SK-N-SH treated with all-trans-retinoic acid at 6 μM for 48 hours (cell line): ENCODE measurements at regions not wholly inside any gene's neighbourhood (a gene's known extent, or its start where the extent isn't known, plus 50 kb on each side); places are given as distances from the start of the nearest gene placed in this dataset.

Source experiments
- ARNTL ChIP-seq: fragments of 450-650 bp; formaldehyde crosslinking; IDR thresholded peaks from 2 replicates; pipeline ENCODE4 v1.5.0; 2020; ENCODE audit warnings: low read depth, mild to moderate bottlenecking, moderate library complexity, borderline replicate concordance
- BACH2 ChIP-seq: fragments of 250-450 bp; sonication (Bioruptor Pico); IDR thresholded peaks from 2 replicates; pipeline ENCODE4 v1.9.0; 2021; ENCODE audit warnings: mild to moderate bottlenecking, borderline replicate concordance
- CSRNP3 ChIP-seq: fragments of 250-450 bp; sonication (Bioruptor Pico); IDR thresholded peaks from 2 replicates; pipeline ENCODE4 v1.5.1; 2021; ENCODE audit warnings: mild to moderate bottlenecking, moderate library complexity
- PATZ1 ChIP-seq: fragments of 250-450 bp; sonication (Bioruptor Pico); IDR thresholded peaks from 2 replicates; pipeline ENCODE4 v1.8.0; 2020; ENCODE audit warnings: mild to moderate bottlenecking, moderate library complexity, borderline replicate concordance
- PPARA ChIP-seq: fragments of 250-450 bp; sonication (Bioruptor Pico); IDR thresholded peaks from 2 replicates; pipeline ENCODE4 v1.5.0; 2020; ENCODE audit warnings: mild to moderate bottlenecking, borderline replicate concordance

GRCh38 chr15:70530503-70530902 lies 232.9 kb downstream of the UACA start:
- TF ChIP-seq ARNTL (no peak), PATZ1 (CRISPR knock-in tag) (no peak), PPARA (no peak), CSRNP3 (no peak), BACH2 (no peak)
